Bronchial epithelial cell (primary cell): ENCODE measurements at regions not wholly inside any gene's neighbourhood (a gene's known extent, or its start where the extent isn't known, plus 50 kb on each side); places are given as distances from the start of the nearest gene placed in this dataset.
A peak's percentile ranks its signal among the peaks of the same experiment; 100 is the strongest.

Experiments used
- DNase-seq: peaks from one replicate; pipeline ENCODE4 v3.0.0-alpha.2; 2010; ENCODE audit warnings: low read depth
- FAIRE-seq: peaks from 2 replicates; lab custom pipeline; 2011; peaks lifted over from hg19 to GRCh38; lab: Jason Lieb, UNC
- H3K27me3 ChIP-seq: 2 replicates; pipeline ENCODE4 v1.5.1; 2011; ENCODE audit warnings: low read length; ENCODE audit not compliant: control insufficient read depth, insufficient read depth
- H3K36me3 ChIP-seq: 2 replicates; pipeline ENCODE4 v1.5.1; 2011; ENCODE audit warnings: low read length; ENCODE audit not compliant: control insufficient read depth, insufficient read depth
- H3K4me3 ChIP-seq: 2 replicates; pipeline ENCODE4 v1.5.1; 2011; ENCODE audit warnings: mild to moderate bottlenecking, low read depth, low read length, control low read depth
- CTCF ChIP-seq: IDR thresholded peaks from 2 replicates; pipeline ENCODE4 v1.5.1; 2011; ENCODE audit warnings: mild to moderate bottlenecking, moderate library complexity, low read length, control low read depth, inconsistent platforms; ENCODE audit not compliant: insufficient read depth, severe bottlenecking

DNA sequence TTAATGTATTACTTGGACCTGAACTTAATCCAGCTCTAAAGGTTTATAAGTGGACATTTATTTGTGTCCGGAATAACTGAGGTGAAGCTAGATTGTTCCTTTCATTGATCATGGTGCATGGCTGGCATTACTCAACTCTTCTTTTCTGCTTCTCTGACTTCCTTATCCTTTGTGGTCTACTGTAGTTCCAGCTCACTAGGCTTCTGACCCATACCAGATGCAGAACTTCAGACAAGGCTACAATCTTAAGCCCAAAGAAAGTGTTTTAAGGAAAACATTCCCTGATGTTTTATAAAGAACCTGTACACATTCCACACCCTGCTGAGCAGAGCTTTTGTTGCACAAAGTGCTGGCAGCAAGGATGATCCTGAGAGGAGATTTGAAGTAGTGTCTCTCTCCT is 250.8 kb upstream of the TGFBR2 start:
- no peak for DNase-seq
- TF ChIP-seq CTCF: no peak
- no peak for FAIRE-seq
- no peak overlapping the region for H3K4me3 ChIP-seq
- no peaks in the 10 kb centered on the region for H3K36me3 ChIP-seq
- no peaks in the 10 kb centered on the region for H3K27me3 ChIP-seq

DNA sequence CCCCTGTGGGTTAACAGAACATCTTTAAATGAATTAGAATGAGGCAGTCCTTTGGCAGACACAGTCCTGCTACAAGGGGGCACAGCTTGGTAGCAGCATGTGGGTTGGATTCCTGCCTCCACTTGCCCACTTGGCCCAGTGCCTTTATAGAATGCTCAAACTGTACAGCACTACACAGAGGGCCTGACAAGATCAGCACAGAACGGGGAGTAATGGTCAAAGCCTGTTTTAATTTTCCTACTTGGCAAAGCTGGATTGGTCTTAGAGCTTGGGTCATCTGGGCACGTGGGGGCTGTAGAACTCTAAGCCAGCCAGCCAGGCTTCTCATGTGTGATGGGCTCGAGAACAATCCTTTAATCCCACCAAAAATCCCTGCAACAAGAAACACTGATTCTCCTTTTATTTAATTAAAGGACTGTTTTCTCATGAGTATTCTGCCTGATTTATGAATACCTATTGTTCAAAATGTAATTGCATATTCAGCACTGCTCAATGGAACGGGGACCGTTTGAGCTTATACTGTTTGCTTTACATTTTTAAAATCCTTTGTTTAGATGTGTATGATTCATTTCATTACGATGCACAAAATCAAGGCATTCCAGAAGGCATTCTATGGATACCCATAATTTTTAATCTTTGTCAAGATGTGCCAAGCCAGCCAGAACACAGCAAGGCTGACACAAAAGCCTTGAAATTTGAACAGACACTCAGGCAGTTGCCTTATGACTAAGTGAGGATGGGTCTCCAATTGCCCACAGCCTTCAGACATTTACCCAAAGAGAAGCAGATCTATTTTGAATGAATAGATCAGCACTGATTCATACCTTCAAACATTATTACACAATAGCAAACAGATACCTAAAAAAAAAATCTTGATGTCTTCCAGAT is 249.3 kb upstream of the TGFBR2 start:
- FAIRE-seq: no peak
- DNase-seq: peak; percentile 84
- H3K36me3 ChIP-seq: no peaks in the 10 kb centered on the region
- no peak overlapping the region for H3K4me3 ChIP-seq
- no peak for TF ChIP-seq CTCF
- H3K27me3 ChIP-seq: no peaks in the 10 kb centered on the region

DNA sequence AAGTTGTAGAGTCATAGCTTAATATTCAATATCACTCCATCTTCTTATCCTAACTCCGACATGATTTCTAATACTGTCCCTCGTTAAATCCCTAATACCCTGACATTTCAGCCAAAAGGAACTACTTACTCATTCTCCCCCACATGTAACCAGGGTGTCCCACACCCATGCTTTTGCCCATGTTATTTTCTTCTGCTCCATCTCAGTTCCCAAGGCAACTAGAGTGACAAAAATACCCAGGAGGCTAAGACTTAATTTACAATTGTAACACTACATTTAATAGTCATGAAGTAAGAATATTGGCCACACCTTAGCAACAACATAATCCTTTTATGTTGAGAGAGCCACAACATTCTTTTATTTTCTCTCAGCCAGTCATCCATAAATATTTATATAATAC is 248.5 kb upstream of the TGFBR2 start:
- TF ChIP-seq CTCF: no peak
- peak; percentile 72 for DNase-seq
- no peak overlapping the region for H3K4me3 ChIP-seq
- FAIRE-seq: no peak
- no peaks in the 10 kb centered on the region for H3K27me3 ChIP-seq
- H3K36me3 ChIP-seq: no peaks in the 10 kb centered on the region

DNA sequence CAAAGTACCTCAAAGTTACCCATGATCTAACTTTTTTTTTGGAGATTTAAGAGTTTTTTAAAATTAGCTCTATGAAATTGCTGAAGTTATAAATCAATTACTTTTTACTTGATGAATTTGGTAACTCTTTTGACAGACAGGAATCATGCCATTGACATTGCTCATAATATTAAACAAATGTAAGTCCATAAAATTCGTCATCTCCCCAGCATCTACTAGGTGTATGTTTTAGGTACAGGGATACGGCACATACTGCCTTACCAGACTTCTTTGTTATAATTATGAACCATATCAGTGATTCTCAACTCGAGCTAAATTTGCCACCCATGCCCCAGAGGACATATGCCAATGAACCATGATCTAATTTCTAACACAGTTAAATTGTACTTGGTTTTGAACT is 247.5 kb upstream of the TGFBR2 start:
- Histone ChIP-seq H3K4me3 (no peak overlapping the region), H3K27me3 (no peaks in the 10 kb centered on the region), H3K36me3 (no peaks in the 10 kb centered on the region)
- no peak for TF ChIP-seq CTCF
- DNase-seq (no peak), FAIRE-seq (no peak)

GRCh38 chr3:30368978-30369377 is 237.4 kb upstream of the TGFBR2 start:
- FAIRE-seq (no peak), DNase-seq (peak; percentile 77)
- H3K4me3 ChIP-seq: no peak overlapping the region
- H3K27me3 ChIP-seq: no peaks in the 10 kb centered on the region
- no peak for TF ChIP-seq CTCF
- no peaks in the 10 kb centered on the region for H3K36me3 ChIP-seq

- Histone ChIP-seq H3K36me3 (no peaks in the 10 kb centered on the region), H3K27me3 (no peaks in the 10 kb centered on the region), H3K4me3 (no peak overlapping the region)
- TF ChIP-seq CTCF: no peak
- DNase-seq: peak; percentile 33
- FAIRE-seq: no peak
Observed at GRCh38 chr3:30370681-30371271, 235.6 kb upstream of the TGFBR2 start.
